ENCODE measurements at regions not wholly inside any gene's neighbourhood (a gene's known extent, or its start where the extent isn't known, plus 50 kb on each side); places are given as distances from the start of the nearest gene placed in this dataset.
"Not testable (repeated sequence)": the region's sequence is repeated elsewhere in the genome, so short reads cannot be mapped to it uniquely, and the experiment has no call there.

GRCh38 chr11:97722721-97723120 lies 1298.0 kb upstream of the CNTN5 start:
- no peak for DNase-seq

GRCh38 chr11:97729546-97730272 lies 1291.0 kb upstream of the CNTN5 start:
- DNase-seq, result no peak

- DNase-seq, result no peak
These were observed 1288.6 kb upstream of the CNTN5 start for GRCh38 chr11:97732011-97732632.

- no peak for DNase-seq
These were observed 1282.0 kb upstream of the CNTN5 start for GRCh38 chr11:97738751-97739150.

GRCh38 chr11:97739932-97740800 lies 1280.6 kb upstream of the CNTN5 start:
- no peak for DNase-seq

- no peak for DNase-seq
These were observed 1280.0 kb upstream of the CNTN5 start for GRCh38 chr11:97740801-97741151.

GRCh38 chr11:97742717-97743116 lies 1278.0 kb upstream of the CNTN5 start:
- no peak for DNase-seq

GRCh38 chr11:97743205-97743742 lies 1277.5 kb upstream of the CNTN5 start:
- DNase-seq, result no peak

GRCh38 chr11:97745515-97746050 lies 1275.2 kb upstream of the CNTN5 start:
- no peak for DNase-seq

GRCh38 chr11:97746818-97747217 lies 1273.9 kb upstream of the CNTN5 start:
- DNase-seq, result no peak

GRCh38 chr11:97751405-97751804 lies 1269.3 kb upstream of the CNTN5 start:
- no peak for DNase-seq

- no peak for DNase-seq
These were observed 1268.8 kb upstream of the CNTN5 start for GRCh38 chr11:97751952-97752351.

- DNase-seq, result no peak
These were observed 1265.8 kb upstream of the CNTN5 start for GRCh38 chr11:97754976-97755375.

GRCh38 chr11:97756571-97757335 lies 1264.0 kb upstream of the CNTN5 start:
- DNase-seq, result no peak

GRCh38 chr11:97761175-97761574 lies 1259.6 kb upstream of the CNTN5 start:
- no peak for DNase-seq

GRCh38 chr11:97764193-97764592 lies 1256.6 kb upstream of the CNTN5 start:
- DNase-seq, result no peak

- no peak for DNase-seq
These were observed 1256.1 kb upstream of the CNTN5 start for GRCh38 chr11:97764605-97765004.

- DNase-seq, result no peak
These were observed 1250.2 kb upstream of the CNTN5 start for GRCh38 chr11:97770570-97770969.

GRCh38 chr11:97772705-97773104 lies 1248.0 kb upstream of the CNTN5 start:
- DNase-seq, result no peak

GRCh38 chr11:97784388-97784787 lies 1236.4 kb upstream of the CNTN5 start:
- DNase-seq, result not testable (repeated sequence)

- no peak for DNase-seq
These were observed 1233.8 kb upstream of the CNTN5 start for GRCh38 chr11:97786961-97787360.

GRCh38 chr11:97794876-97795275 lies 1225.9 kb upstream of the CNTN5 start:
- DNase-seq, result no peak

GRCh38 chr11:97800891-97801290 lies 1219.9 kb upstream of the CNTN5 start:
- DNase-seq, result no peak
